ENCODE measurements at regions not wholly inside any gene's neighbourhood (a gene's known extent, or its start where the extent isn't known, plus 50 kb on each side); places are given as distances from the start of the nearest gene placed in this dataset.
"Not testable (repeated sequence)": the region's sequence is repeated elsewhere in the genome, so short reads cannot be mapped to it uniquely, and the experiment has no call there.

DNA sequence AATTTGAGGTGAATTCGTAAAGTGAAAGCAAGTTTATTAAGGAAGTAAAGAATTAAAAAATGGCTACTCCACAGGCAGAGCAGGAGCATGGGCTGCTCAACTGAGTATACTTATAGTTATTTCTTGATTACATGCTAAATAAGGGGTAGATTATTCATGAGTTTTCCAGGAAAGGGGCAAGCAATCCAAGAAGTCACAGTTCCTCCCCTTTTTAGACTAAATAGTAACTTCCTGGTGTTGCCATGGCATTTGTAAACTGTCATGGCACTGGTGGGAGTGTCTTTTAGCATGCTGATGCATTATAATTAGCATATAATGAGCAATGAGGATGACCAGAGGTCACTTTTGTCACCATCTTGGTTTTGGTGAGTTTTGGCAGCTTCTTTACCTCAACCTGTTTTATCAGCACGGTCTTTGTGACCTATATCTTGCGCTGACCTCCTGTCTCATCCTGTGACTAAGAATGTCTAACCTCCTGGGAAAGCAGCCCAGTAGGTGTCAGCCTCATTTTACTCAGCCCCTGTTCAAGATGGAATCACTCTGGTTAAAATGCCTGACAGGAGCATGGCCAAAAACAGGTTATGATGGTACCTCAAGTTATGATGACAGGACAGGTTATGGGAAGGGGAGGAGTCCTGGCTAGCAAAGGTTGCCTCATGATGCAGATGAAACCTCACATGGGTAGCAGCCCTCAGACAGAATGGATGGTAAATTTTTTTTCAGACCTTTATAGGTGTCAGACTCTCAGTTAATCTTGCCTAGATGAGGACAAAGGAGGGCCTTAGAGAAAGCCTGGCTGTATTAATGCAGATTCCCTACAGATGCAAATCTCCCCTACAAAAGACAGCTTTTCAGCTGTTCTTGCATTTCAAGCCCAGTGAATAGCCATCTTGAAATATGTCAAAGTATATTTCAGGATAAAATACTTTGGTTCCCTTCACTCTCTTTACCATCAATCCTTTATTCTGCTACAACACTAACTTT, 49.7 kb downstream of the SIPA1L2 start:
- peak; percentile 55 for DNase-seq (ENCODE audit: low read depth)

- DNase-seq (ENCODE audit: low read depth), result no peak
These were observed 50.5 kb downstream of the SIPA1L2 start for GRCh38 chr1:232579466-232579865.

GRCh38 chr1:232578651-232579195, 51.2 kb downstream of the SIPA1L2 start:
- DNase-seq (ENCODE audit: low read depth), result no peak

- DNase-seq (ENCODE audit: low read depth), result no peak
These were observed 52.2 kb downstream of the SIPA1L2 start for GRCh38 chr1:232577772-232578171.

DNA sequence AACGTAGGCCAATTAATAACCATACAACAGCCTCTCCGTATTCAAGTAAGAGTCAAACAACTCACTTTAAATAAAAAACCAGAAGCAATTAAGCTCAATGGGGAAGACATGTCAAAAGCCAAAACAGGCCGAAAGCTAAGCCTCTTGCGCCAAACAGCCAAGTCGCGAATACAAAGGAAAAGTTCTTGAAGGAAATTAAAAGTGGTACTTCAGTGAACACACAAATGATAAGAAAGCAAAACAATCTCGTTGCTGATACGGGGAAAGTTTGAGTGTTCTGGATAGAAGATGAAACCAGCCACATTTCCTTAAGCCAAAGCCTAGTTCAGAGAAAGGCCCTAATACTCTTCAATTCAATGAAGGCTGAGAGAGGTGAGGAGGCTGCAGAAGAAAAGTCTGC, 53.4 kb downstream of the SIPA1L2 start:
- no peak for DNase-seq (ENCODE audit: low read depth)

DNA sequence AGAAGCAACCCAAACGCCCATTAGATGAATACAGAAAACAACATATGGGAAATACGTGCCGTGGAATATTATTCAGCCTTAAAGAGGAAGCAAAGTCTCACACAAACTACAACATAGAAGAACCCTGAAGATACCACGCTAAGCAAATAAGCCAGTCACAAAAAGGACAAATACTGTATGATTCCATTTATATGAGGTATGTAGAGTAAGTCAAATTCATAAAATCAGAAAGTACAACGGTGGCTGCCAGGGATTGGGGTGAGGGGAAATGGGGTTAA, 54.2 kb downstream of the SIPA1L2 start:
- DNase-seq (ENCODE audit: low read depth), result no peak

DNA sequence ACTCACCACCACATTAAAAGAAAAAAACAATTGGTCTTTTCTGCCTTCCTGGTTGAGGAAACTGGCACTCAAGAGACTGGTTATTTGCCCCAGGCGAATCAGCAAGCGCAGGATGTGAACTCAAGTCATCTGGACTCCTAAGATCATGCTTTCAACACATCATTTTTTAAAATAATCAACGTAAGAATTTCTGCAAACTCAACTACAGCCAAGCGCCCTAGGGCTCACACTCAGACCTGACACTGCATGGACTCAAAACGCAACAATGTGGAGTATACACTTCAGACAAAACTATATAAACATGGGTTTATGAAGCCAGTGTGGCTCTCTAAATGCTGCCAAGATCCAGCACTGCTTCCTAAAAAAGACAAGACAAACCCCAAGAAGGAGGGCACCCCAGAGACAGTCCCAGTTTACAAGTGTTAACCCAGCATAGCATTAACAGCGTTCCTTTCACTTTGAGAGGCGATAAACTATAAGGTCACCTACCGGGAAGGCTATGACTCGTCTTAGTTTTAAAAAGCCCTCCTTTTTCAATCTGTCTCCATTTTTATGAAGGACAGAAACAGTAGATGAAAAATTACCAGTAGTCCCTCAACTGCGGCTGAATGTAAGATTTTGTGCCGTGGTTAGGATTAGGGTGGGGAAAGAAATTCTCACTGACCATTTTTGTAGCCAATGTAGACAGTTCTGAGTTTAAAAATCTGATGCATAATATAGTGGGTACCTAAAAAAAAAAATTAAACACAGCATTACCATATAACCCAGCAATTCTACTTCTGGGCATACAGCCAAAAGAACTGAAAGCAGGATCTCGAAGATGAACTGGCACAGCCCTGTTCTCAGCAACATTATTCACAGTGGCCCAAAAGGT, 54.8 kb downstream of the SIPA1L2 start:
- DNase-seq (ENCODE audit: low read depth), result peak; percentile 90

DNA sequence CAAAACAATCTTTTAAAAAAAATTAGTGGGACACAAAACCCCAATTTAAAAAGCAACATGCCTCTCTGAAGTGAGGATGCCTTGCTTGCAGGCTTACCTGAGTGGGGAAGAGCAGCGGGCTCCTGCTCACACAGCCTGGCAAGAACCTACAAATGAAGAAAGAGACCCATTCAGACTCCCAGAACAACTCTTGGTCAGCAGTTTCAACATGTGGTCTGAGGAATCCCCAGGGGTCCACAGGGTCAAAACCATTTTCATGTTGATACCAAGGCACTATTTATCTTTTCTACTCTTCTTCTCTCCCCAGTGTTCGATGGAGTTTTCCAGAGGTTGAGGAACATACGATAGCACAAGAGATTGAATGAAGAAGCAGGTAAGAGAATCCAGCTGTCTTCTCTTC, 55.9 kb downstream of the SIPA1L2 start:
- no peak for DNase-seq (ENCODE audit: low read depth)

GRCh38 chr1:232571523-232571922, 58.4 kb downstream of the SIPA1L2 start:
- DNase-seq (ENCODE audit: low read depth), result peak; percentile 48

DNA sequence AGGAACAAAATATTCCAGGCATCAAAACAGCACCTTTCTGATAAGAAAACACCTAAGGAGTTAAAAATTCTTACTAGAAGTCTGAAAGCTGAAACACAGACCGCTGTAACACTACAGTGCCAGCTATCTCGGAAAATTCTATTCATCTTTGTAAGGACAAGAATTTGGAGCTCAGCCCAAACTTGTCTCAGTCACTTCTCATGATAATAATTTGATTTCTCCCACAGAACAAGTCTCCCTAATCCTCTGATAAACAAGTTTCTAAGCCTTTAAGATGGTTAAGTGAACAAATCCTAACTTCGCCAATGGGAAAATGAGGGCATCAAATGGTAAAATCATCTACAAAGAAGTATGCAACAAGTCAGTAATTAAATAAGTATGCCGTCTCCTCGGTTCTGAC, 59.9 kb downstream of the SIPA1L2 start:
- DNase-seq (ENCODE audit: low read depth), result no peak

DNA sequence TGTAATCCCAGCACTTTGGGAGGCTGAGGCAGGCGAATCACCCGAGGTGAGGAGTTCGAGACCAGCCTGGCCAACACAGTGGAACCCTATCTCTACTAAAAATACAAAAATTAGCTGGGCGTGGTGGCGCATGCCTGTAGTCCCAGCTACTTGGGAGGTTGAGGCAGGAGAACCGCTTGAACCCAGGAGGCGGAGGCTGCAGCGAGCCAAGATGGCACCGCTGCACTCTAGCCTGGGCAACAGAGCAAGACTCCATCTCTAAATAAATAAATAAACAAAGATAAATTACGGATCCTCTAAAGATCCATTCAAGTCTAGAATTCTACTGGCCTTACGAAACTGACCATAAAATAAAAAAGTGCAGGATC, 60.4 kb downstream of the SIPA1L2 start:
- DNase-seq (ENCODE audit: low read depth), result not testable (repeated sequence)

DNA sequence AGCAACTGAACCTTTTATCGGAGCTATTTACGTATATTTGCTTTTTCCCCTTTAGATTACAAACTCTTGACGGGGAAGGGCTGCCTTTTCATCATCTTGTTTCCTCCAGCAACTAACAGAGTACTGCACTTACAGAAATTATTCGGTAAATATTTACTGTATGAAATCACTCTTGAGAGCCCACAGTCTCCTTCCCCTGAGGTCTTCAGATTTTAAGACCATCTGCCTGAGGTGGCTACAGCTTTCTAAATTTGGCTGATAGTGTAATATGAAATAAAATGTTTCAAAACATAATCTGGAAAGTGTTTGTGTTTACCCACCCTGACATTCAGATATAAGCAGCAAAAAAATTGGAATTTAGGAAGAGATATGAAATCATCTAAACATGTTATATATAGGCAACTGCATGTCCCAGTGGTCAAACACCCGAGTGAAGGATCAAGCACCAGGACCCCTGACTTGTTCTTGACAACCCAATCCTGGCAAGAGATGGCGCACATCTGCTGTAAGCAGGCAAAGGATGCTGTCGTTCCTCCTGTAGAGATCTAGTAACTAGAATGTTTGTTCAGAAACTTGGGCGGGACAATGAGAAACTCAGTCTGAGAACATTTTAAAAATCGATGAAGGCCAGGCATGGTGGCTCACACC, 60.9 kb downstream of the SIPA1L2 start:
- no peak for DNase-seq (ENCODE audit: low read depth)

- DNase-seq (ENCODE audit: low read depth), result peak; percentile 73
These were observed 61.5 kb downstream of the SIPA1L2 start for GRCh38 chr1:232568331-232568852.

GRCh38 chr1:232566093-232566492, 63.8 kb downstream of the SIPA1L2 start:
- DNase-seq (ENCODE audit: low read depth), result no peak

DNA sequence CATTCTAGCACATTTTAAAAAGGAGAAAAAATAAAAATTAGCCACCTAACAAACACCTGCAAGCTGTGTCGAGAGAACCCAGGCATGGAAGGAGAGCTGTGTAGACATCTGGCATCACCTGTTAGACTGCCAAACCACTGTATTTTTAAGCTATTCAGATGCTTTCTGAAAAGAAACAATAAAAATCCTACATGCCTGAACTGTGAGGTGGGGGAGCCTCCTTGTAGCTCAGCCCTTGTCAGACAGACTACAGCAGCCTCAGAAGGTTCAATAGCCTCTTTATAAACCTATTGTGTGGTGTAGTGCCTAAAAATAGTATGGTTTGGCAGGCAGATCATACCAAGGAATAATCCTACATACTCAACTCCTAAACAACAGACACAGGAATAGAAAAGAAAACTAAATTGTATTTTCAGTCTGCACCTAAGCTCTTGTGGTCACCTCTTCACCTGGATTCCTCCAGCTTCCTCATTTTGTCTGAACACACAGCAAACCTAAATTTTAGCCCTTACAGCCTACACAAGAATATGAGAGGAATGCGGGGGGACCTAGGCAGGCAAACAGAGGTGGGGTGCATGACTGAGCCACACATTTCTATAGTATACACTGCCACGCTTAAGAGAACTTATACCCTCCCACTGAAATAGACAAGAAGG, 67.0 kb downstream of the SIPA1L2 start:
- no peak for DNase-seq (ENCODE audit: low read depth)

- no peak for DNase-seq (ENCODE audit: low read depth)
These were observed 68.6 kb downstream of the SIPA1L2 start for GRCh38 chr1:232561381-232561780.

- DNase-seq (ENCODE audit: low read depth), result no peak
These were observed 69.0 kb downstream of the SIPA1L2 start for GRCh38 chr1:232560940-232561339.

- no peak for DNase-seq (ENCODE audit: low read depth)
These were observed 71.0 kb downstream of the SIPA1L2 start for GRCh38 chr1:232558954-232559353.

DNA sequence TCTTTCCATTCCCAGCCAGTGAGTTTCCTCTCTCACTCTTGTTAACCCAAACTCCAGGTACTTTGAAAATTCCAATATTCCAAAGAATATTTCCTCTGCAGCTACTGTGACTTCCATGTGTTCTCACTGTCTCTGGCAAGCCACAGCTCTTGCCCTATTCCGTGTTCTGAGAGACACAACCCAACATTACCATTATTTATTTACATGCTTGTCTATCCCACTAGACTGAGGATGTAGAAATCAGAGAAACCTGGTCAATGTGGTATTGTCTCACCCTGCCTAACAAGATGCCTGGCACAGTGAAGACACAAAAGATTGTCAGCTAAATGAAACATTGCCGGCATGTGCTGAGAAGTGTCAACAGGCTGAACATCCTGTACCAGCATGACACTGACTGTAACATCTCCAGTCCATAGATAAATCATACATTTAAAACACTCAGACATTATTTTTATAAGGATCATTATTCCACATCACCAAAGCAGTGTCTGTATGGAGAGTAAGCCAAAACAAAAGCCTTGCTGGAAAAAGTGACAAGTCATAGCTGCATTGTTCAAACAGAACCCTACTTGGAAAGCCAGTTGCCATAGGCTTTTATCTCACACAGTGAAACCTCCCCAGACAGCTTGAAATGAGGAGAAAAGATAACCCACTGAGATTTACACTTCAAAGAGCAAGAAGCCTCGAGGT, 72.3 kb downstream of the SIPA1L2 start:
- no peak for DNase-seq (ENCODE audit: low read depth)

DNA sequence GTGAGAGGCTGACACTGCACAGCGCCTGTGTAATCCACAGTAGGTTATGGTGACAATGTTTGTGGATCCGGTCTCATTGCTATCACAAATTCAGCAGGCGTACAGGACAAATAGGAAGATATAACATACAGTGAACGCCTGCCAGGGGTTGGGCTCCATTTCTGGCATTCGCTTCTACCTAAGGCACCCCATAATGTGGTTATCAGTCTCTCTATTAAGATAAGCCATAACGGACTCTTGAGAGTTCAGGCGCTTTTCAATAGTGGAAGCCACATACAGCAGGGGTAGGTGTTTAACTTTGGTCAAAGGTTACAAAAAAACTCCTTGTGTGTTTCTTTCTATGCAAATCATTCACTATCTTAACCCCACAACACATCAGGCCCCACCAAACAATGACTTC, 72.8 kb downstream of the SIPA1L2 start:
- DNase-seq (ENCODE audit: low read depth), result no peak

DNA sequence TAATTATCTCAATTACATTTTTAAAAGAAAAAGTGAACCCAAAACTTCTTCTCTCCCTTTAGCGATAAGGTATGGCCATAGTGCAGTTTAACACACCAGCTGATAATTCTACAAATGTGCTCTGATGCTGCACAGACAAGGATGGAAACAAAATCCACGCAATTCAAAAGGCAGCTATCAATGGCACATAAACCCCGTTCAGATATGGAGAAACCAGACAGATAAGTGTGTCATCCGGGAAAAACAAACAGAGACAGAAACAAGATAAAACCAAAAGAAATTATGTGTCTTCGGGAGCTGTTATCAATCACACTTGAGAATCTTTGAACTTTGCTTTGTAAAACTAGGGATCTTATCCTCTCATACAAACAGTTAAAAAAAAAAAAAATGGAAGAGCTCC, 73.6 kb downstream of the SIPA1L2 start:
- no peak for DNase-seq (ENCODE audit: low read depth)
